ENCODE measurements at regions not wholly inside any gene's neighbourhood (a gene's known extent, or its start where the extent isn't known, plus 50 kb on each side); places are given as distances from the start of the nearest gene placed in this dataset.

- no peak for TF ChIP-seq CTCF (IDR thresholded peaks at IDR 0.05)
- Mint-ChIP-seq H3K27me3 (ENCODE audit: low read depth, poor library complexity) (no peaks in the 10 kb centered on the region), H3K4me1 (no peaks in the 10 kb centered on the region), H3K4me3 (no peak overlapping the region), H3K27ac (no peak overlapping the region), H3K36me3 (ENCODE audit: low read depth) (no peaks in the 10 kb centered on the region), H3K9me3 (peaks cover 22% of the 10 kb centered on the region)
- no peak for DNase-seq
These were observed 132.7 kb downstream of the SLC41A2 start for GRCh38 chr12:104825408-104825807.

DNA sequence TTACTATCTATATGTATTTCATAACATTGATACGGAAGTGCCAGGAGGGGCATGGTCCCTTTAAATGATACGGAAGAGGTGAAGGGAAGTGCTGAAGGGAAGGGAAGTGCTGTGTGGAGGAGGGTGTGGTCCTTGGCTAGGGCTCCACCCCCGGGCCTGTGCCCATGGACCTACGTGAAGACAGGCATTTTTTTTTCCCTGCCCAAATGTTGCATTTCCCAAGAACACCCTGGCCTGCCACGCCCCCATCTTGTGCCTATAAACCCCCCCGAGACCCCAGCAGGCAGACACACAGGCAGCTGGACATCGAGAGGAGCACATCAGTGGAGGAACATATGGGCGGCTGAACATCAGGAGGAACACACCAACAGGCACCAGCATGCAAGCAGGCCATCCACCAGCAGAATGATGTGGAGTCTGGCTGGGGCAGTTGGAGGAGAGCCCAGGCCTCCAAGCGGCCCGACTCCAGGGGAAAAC is 134.1 kb downstream of the SLC41A2 start:
- peaks cover 5% of the 10 kb centered on the region for H3K27me3 Mint-ChIP-seq (ENCODE audit: low read depth, poor library complexity)
- peaks cover 22% of the 10 kb centered on the region for H3K9me3 Mint-ChIP-seq
- H3K36me3 Mint-ChIP-seq (ENCODE audit: low read depth) = no peaks in the 10 kb centered on the region
- no peak for TF ChIP-seq CTCF (IDR thresholded peaks at IDR 0.05)
- DNase-seq = no peak
- no peak overlapping the region for H3K4me3 Mint-ChIP-seq
- H3K27ac Mint-ChIP-seq = no peak overlapping the region
- H3K4me1 Mint-ChIP-seq = no peaks in the 10 kb centered on the region

DNA sequence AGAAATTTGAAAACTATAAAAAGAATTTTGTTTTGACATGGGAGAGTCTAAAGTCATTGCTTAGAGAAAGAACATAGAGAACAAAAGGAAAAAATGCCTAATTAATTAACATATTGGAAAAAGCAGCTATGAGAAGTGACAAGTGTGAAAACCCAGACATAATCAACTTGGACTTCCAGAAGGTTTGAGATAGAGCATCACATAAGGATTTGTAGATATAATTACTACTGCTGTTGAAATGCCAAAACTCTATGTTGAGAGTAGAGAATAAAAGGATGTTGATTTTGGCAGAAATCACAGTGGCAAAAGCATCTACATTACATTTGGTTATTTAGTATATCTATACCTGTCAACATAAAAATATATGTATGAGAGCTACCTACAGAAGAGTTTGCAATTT is 135.1 kb downstream of the SLC41A2 start:
- no peak for DNase-seq
- H3K27me3 Mint-ChIP-seq (ENCODE audit: low read depth, poor library complexity) = peaks cover 5% of the 10 kb centered on the region
- no peak overlapping the region for H3K4me3 Mint-ChIP-seq
- no peak overlapping the region for H3K27ac Mint-ChIP-seq
- H3K4me1 Mint-ChIP-seq = no peaks in the 10 kb centered on the region
- peaks cover 25% of the 10 kb centered on the region for H3K9me3 Mint-ChIP-seq
- TF ChIP-seq CTCF (IDR thresholded peaks at IDR 0.05) = no peak
- H3K36me3 Mint-ChIP-seq (ENCODE audit: low read depth) = no peaks in the 10 kb centered on the region

GRCh38 chr12:104816845-104817503 is 141.1 kb downstream of the SLC41A2 start:
- Mint-ChIP-seq H3K36me3 (ENCODE audit: low read depth) (no peaks in the 10 kb centered on the region), H3K27me3 (ENCODE audit: low read depth, poor library complexity) (peaks cover 19% of the 10 kb centered on the region), H3K4me1 (no peaks in the 10 kb centered on the region), H3K27ac (no peak overlapping the region), H3K4me3 (no peak overlapping the region), H3K9me3 (peaks cover 3% of the 10 kb centered on the region)
- no peak for TF ChIP-seq CTCF (IDR thresholded peaks at IDR 0.05)
- no peak for DNase-seq

DNA sequence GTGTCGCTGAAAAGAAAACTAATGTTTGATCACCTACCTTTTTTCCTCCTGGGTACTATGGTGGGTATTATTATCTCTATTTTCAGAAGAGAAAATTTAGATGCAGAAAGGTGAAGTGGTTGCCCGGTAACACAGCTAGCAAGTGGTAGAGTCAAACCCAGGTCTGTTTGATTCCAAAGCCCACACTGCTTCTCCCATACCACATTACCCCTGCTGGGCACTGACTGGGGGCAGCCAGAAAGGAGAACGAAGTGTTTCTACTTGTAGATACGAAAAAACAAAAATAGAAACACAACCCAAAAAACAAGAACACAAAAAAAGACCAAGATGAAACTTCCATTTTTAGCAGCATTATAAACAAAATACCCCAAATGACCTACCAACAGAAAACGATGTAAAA is 142.2 kb downstream of the SLC41A2 start:
- DNase-seq = no peak
- no peak for TF ChIP-seq CTCF (IDR thresholded peaks at IDR 0.05)
- Mint-ChIP-seq H3K4me3 (no peak overlapping the region), H3K4me1 (no peaks in the 10 kb centered on the region), H3K27me3 (ENCODE audit: low read depth, poor library complexity) (peaks cover 19% of the 10 kb centered on the region), H3K36me3 (ENCODE audit: low read depth) (no peaks in the 10 kb centered on the region), H3K9me3 (peaks cover 3% of the 10 kb centered on the region), H3K27ac (no peak overlapping the region)

GRCh38 chr12:104814944-104815343 is 143.1 kb downstream of the SLC41A2 start:
- peaks cover 16% of the 10 kb centered on the region for H3K27me3 Mint-ChIP-seq (ENCODE audit: low read depth, poor library complexity)
- no peak for DNase-seq
- no peaks in the 10 kb centered on the region for H3K36me3 Mint-ChIP-seq (ENCODE audit: low read depth)
- H3K9me3 Mint-ChIP-seq = peaks cover 3% of the 10 kb centered on the region
- TF ChIP-seq CTCF (IDR thresholded peaks at IDR 0.05) = no peak
- no peaks in the 10 kb centered on the region for H3K4me1 Mint-ChIP-seq
- no peak overlapping the region for H3K4me3 Mint-ChIP-seq
- H3K27ac Mint-ChIP-seq = no peak overlapping the region

All from nephron progenitor cell (in vitro differentiated cells).